ENCODE measurements at regions not wholly inside any gene's neighbourhood (a gene's known extent, or its start where the extent isn't known, plus 50 kb on each side); places are given as distances from the start of the nearest gene placed in this dataset.

DNA sequence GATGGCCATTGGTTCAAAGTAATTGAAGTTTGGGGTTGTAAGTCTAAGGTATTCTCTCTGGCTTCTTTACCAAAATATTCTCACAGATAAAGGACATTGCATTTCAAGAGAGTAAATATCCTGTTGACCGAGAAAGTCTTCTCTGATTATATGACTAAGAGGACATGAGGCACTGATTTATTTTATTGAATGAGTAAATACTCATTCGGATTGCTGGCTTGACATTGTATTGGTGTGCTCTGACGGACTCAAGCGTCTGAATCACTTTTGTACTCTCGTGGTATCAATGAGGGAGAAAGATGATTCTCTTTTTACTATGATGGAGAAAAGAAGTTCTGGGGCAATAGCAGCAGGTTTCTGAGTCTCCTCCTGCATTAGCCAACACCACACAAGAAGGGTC is 205.3 kb upstream of the RRP15 start:
- no peak for TF ChIP-seq CTCF (conservative IDR thresholded peaks at IDR 0.05)
- TF ChIP-seq EZH2 (IDR thresholded peaks at IDR 0.05; ENCODE audit: low read depth) = no peak

Data from PC-9 (cell line).